ENCODE measurements at regions not wholly inside any gene's neighbourhood (a gene's known extent, or its start where the extent isn't known, plus 50 kb on each side); places are given as distances from the start of the nearest gene placed in this dataset.

- Mint-ChIP-seq H3K27me3 (ENCODE audit: low read depth) (peaks cover 12% of the 10 kb centered on the region), H3K27ac (no peak overlapping the region), H3K4me3 (no peak overlapping the region), H3K36me3 (peaks cover 10% of the 10 kb centered on the region), H3K9me3 (peaks cover 51% of the 10 kb centered on the region), H3K4me1 (no peaks in the 10 kb centered on the region)
- DNase-seq (ENCODE audit: low spot score in 2 of 2, unreplicated experiment in 2 of 2) = no peak
- TF ChIP-seq, protein P1, sequence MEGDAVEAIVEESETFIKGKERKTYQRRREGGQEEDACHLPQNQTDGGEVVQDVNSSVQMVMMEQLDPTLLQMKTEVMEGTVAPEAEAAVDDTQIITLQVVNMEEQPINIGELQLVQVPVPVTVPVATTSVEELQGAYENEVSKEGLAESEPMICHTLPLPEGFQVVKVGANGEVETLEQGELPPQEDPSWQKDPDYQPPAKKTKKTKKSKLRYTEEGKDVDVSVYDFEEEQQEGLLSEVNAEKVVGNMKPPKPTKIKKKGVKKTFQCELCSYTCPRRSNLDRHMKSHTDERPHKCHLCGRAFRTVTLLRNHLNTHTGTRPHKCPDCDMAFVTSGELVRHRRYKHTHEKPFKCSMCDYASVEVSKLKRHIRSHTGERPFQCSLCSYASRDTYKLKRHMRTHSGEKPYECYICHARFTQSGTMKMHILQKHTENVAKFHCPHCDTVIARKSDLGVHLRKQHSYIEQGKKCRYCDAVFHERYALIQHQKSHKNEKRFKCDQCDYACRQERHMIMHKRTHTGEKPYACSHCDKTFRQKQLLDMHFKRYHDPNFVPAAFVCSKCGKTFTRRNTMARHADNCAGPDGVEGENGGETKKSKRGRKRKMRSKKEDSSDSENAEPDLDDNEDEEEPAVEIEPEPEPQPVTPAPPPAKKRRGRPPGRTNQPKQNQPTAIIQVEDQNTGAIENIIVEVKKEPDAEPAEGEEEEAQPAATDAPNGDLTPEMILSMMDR (IDR thresholded peaks at IDR 0.05; ENCODE audit: unreplicated experiment) = no peak
Measured at GRCh38 chr6:40185486-40185885, 251.2 kb upstream of the MOCS1 start.

- Mint-ChIP-seq H3K4me3 (no peak overlapping the region), H3K27me3 (ENCODE audit: low read depth) (peaks cover 7% of the 10 kb centered on the region), H3K9me3 (peaks cover 51% of the 10 kb centered on the region), H3K36me3 (peaks cover 10% of the 10 kb centered on the region), H3K4me1 (no peaks in the 10 kb centered on the region), H3K27ac (no peak overlapping the region)
- no peak for DNase-seq (ENCODE audit: low spot score in 2 of 2, unreplicated experiment in 2 of 2)
- TF ChIP-seq, protein P1 (IDR thresholded peaks at IDR 0.05; ENCODE audit: unreplicated experiment) = no peak
Measured at GRCh38 chr6:40183902-40184301, 249.6 kb upstream of the MOCS1 start.

DNA sequence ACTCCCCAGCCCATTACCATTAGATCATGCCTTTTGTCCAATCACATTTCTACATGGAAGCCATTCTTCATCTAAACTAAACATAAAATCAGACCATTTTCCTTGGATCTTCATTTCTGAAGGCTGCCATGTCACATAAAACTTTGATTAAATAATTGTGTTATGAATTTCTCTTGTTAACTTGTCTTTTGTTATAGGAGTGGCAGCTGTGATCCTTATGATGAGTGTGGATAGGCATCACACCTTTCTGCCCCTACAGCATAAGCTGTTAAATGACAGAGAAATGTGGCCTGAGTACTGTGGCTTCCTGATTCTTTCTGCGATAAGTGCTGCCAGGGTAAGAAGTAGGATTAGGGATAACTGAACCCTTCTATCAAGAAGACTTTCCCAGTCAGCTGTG, 247.1 kb upstream of the MOCS1 start:
- TF ChIP-seq, protein P1 (IDR thresholded peaks at IDR 0.05; ENCODE audit: unreplicated experiment) = no peak
- DNase-seq (ENCODE audit: low spot score in 2 of 2, unreplicated experiment in 2 of 2) = no peak
- H3K4me1 Mint-ChIP-seq = no peaks in the 10 kb centered on the region
- H3K9me3 Mint-ChIP-seq = peaks cover 47% of the 10 kb centered on the region
- H3K27me3 Mint-ChIP-seq (ENCODE audit: low read depth) = peaks cover 22% of the 10 kb centered on the region
- no peak overlapping the region for H3K4me3 Mint-ChIP-seq
- H3K36me3 Mint-ChIP-seq = peaks cover 10% of the 10 kb centered on the region
- no peak overlapping the region for H3K27ac Mint-ChIP-seq

GRCh38 chr6:40180271-40180670, 246.0 kb upstream of the MOCS1 start:
- H3K4me3 Mint-ChIP-seq = no peak overlapping the region
- H3K27me3 Mint-ChIP-seq (ENCODE audit: low read depth) = peaks cover 33% of the 10 kb centered on the region
- no peaks in the 10 kb centered on the region for H3K4me1 Mint-ChIP-seq
- DNase-seq (ENCODE audit: low spot score in 2 of 2, unreplicated experiment in 2 of 2) = no peak
- TF ChIP-seq, protein P1 (IDR thresholded peaks at IDR 0.05; ENCODE audit: unreplicated experiment) = no peak
- peaks cover 43% of the 10 kb centered on the region for H3K9me3 Mint-ChIP-seq
- H3K27ac Mint-ChIP-seq = no peak overlapping the region
- peaks cover 10% of the 10 kb centered on the region for H3K36me3 Mint-ChIP-seq

DNA sequence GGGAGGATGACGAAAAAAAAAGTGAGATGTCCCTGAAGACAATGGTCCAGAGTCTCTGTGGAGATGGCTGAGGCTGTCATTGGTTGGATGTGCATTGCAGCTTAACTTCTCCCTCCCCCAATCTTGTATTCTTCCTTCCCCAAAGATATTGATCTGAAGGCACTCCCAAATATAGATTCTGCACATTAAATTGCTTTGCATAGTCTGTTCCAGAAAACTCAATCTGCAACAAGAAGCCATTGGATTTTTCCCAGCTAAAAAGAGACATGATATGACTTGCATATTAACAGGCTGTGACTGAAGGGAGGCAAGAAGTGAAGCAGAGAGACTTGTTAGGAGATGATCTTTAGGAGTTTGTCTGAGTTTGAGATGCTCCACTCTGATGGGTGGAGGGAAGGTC, 245.2 kb upstream of the MOCS1 start:
- Mint-ChIP-seq H3K36me3 (peaks cover 10% of the 10 kb centered on the region), H3K4me1 (no peaks in the 10 kb centered on the region), H3K4me3 (no peak overlapping the region), H3K27ac (no peak overlapping the region), H3K27me3 (ENCODE audit: low read depth) (peaks cover 34% of the 10 kb centered on the region), H3K9me3 (peaks cover 38% of the 10 kb centered on the region)
- TF ChIP-seq, protein P1 (IDR thresholded peaks at IDR 0.05; ENCODE audit: unreplicated experiment) = no peak
- DNase-seq (ENCODE audit: low spot score in 2 of 2, unreplicated experiment in 2 of 2) = no peak

GRCh38 chr6:40177598-40177997, 243.3 kb upstream of the MOCS1 start:
- H3K9me3 Mint-ChIP-seq = peaks cover 19% of the 10 kb centered on the region
- H3K27me3 Mint-ChIP-seq (ENCODE audit: low read depth) = peaks cover 44% of the 10 kb centered on the region
- no peak overlapping the region for H3K4me3 Mint-ChIP-seq
- no peak overlapping the region for H3K27ac Mint-ChIP-seq
- peaks cover 2% of the 10 kb centered on the region for H3K36me3 Mint-ChIP-seq
- DNase-seq (ENCODE audit: low spot score in 2 of 2, unreplicated experiment in 2 of 2) = no peak
- no peaks in the 10 kb centered on the region for H3K4me1 Mint-ChIP-seq
- TF ChIP-seq, protein P1 (IDR thresholded peaks at IDR 0.05; ENCODE audit: unreplicated experiment) = no peak
